H1 (cell line): ENCODE measurements at regions not wholly inside any gene's neighbourhood (a gene's known extent, or its start where the extent isn't known, plus 50 kb on each side); places are given as distances from the start of the nearest gene placed in this dataset.

Experiments used
- ATF2 ChIP-seq: IDR thresholded peaks from 2 replicates; pipeline ENCODE4 v1.6.1; 2012; ENCODE audit warnings: low read length, inconsistent platforms
- KDM5A ChIP-seq: fragments of 200-600 bp; IDR thresholded peaks from 2 replicates; pipeline ENCODE4 v1.7.1; 2012; ENCODE audit warnings: mild to moderate bottlenecking, low read length, inconsistent platforms, mixed read lengths
- NANOG ChIP-seq: IDR thresholded peaks from 2 replicates; pipeline ENCODE4 v1.6.1; 2011; ENCODE audit warnings: low read length, low read depth, mild to moderate bottlenecking, inconsistent platforms; ENCODE audit not compliant: insufficient read depth, poor library complexity, severe bottlenecking
- RAD21 ChIP-seq, 2 experiments: IDR thresholded peaks in 1 of 2; conservative IDR thresholded peaks in 1 of 2; 2 replicates each; pipeline ENCODE4 v1.6.1; 2011; ENCODE audit warnings: low read depth in 2 of 2, low read length in 2 of 2, improper control_type of control experiment in 1 of 2, inconsistent platforms in 1 of 2, mild to moderate bottlenecking in 1 of 2, moderate library complexity in 1 of 2
- TCF12 ChIP-seq: IDR thresholded peaks from 2 replicates; pipeline ENCODE4 v1.6.1; 2011; ENCODE audit warnings: low read depth, mild to moderate bottlenecking, low read length
- USF2 ChIP-seq: IDR thresholded peaks from 2 replicates; pipeline ENCODE4 v1.6.1; 2011; ENCODE audit warnings: low read length, improper control_type of control experiment

- TF ChIP-seq TCF12: no peak
- no peak for TF ChIP-seq ATF2
- TF ChIP-seq USF2: no peak
- no peak for TF ChIP-seq KDM5A
- no peak for TF ChIP-seq NANOG
- no peak for TF ChIP-seq RAD21 (IDR thresholded peaks at IDR 0.05 in 1 of 2, conservative IDR thresholded peaks at IDR 0.05 in 1 of 2; ENCODE audit: low read depth in 2 of 2, low read length in 2 of 2)
Measured at GRCh38 chr3:176692966-176693785, 504.1 kb downstream of the TBL1XR1 start (continued).
